WTC11 (cell line): ENCODE measurements at regions not wholly inside any gene's neighbourhood (a gene's known extent, or its start where the extent isn't known, plus 50 kb on each side); places are given as distances from the start of the nearest gene placed in this dataset.

Source experiments
- ATAC-seq: fragments of 200-7000 bp; cut with Tn5 transposase; 2 replicates; pipeline ENCODE4 v1.10.0; 2021; ENCODE audit warnings: mild to moderate bottlenecking, moderate library complexity
- CTCF ChIA-PET: fragments of 300-600 bp; sonication (Branson Sonifier 250); formaldehyde crosslinking; loops from one replicate; lab custom pipeline; 2021; ENCODE audit warnings: antibody characterized with exemption; lab: Charles Lee
- POLR2A ChIA-PET: fragments of 350-600 bp; sonication (Branson Sonifier 250); formaldehyde crosslinking; loops from one replicate; lab custom pipeline; 2021; ENCODE audit warnings: antibody characterized with exemption; lab: Charles Lee
- DNase-seq: peaks from one replicate; pipeline ENCODE4 v3.0.0; 2021; ENCODE audit warnings: low spot score
- H3K27ac Mint-ChIP-seq: 2 replicates; pipeline ENCODE4 v1.8.0; 2021; ENCODE audit warnings: mixed read lengths
- H3K27me3 Mint-ChIP-seq: 2 replicates; pipeline ENCODE4 v1.8.0; 2021; ENCODE audit warnings: low read depth, mild to moderate bottlenecking, moderate library complexity, mixed read lengths
- H3K36me3 Mint-ChIP-seq: 2 replicates; pipeline ENCODE4 v1.8.0; 2021; ENCODE audit warnings: mixed read lengths
- H3K4me1 Mint-ChIP-seq: 2 replicates; pipeline ENCODE4 v1.8.0; 2022; ENCODE audit warnings: mixed read lengths
- H3K4me3 Mint-ChIP-seq: 2 replicates; pipeline ENCODE4 v1.8.0; 2021; ENCODE audit warnings: mild to moderate bottlenecking, moderate library complexity, mixed read lengths
- H3K9me3 Mint-ChIP-seq: 2 replicates; pipeline ENCODE4 v1.8.0; 2021; ENCODE audit warnings: mixed read lengths
- ELF4 ChIP-seq: sonication (generic); formaldehyde crosslinking; IDR thresholded peaks from 2 replicates; pipeline ENCODE4 v1.8.1; 2022; ENCODE audit warnings: low read depth, mild to moderate bottlenecking, moderate library complexity, missing genetic modification reagents
- EMX1 ChIP-seq: fragments of 250-450 bp; sonication (Bioruptor Pico); IDR thresholded peaks from 2 replicates; pipeline ENCODE4 v1.8.0; 2021; ENCODE audit warnings: mild to moderate bottlenecking
- ERG ChIP-seq: fragments of 250-450 bp; sonication (Bioruptor Pico); IDR thresholded peaks from 2 replicates; pipeline ENCODE4 v1.8.0; 2021; ENCODE audit warnings: mild to moderate bottlenecking
- ESRRA ChIP-seq: sonication (generic); formaldehyde crosslinking; IDR thresholded peaks from 2 replicates; pipeline ENCODE4 v1.8.1; 2022; ENCODE audit warnings: mild to moderate bottlenecking, missing genetic modification reagents, borderline replicate concordance
- ETV6 ChIP-seq: sonication (generic); formaldehyde crosslinking; IDR thresholded peaks from 2 replicates; pipeline ENCODE4 v1.8.1; 2022; ENCODE audit warnings: mild to moderate bottlenecking, missing genetic modification reagents
- KAT7 ChIP-seq: sonication (generic); formaldehyde crosslinking; IDR thresholded peaks from 2 replicates; pipeline ENCODE4 v1.8.1; 2023; ENCODE audit warnings: missing genetic modification reagents, mild to moderate bottlenecking, borderline replicate concordance
- NFE2L1 ChIP-seq: sonication (generic); formaldehyde crosslinking; IDR thresholded peaks from 2 replicates; pipeline ENCODE4 v1.8.1; 2023; ENCODE audit warnings: missing genetic modification reagents
- NR2C2 ChIP-seq: sonication (generic); formaldehyde crosslinking; IDR thresholded peaks from 2 replicates; pipeline ENCODE4 v1.8.0; 2022; ENCODE audit warnings: mild to moderate bottlenecking, missing genetic modification reagents
- OVOL2 ChIP-seq: fragments of 250-450 bp; sonication (Bioruptor Pico); IDR thresholded peaks from 2 replicates; pipeline ENCODE4 v1.9.0; 2021; ENCODE audit warnings: mild to moderate bottlenecking, borderline replicate concordance
- RELA ChIP-seq: sonication (generic); formaldehyde crosslinking; IDR thresholded peaks from 2 replicates; pipeline ENCODE4 v1.8.1; 2022; ENCODE audit warnings: missing genetic modification reagents, mild to moderate bottlenecking, borderline replicate concordance
- SOX15 ChIP-seq: fragments of 250-450 bp; sonication (Bioruptor Pico); IDR thresholded peaks from 2 replicates; pipeline ENCODE4 v1.9.0; 2021; ENCODE audit warnings: mild to moderate bottlenecking
- ZBTB21 ChIP-seq: sonication (generic); formaldehyde crosslinking; IDR thresholded peaks from 2 replicates; pipeline ENCODE4 v1.8.1; 2023; ENCODE audit warnings: mild to moderate bottlenecking, missing genetic modification reagents, borderline replicate concordance
- ZNF121 ChIP-seq: sonication (generic); formaldehyde crosslinking; IDR thresholded peaks from 2 replicates; pipeline ENCODE4 v1.8.0; 2023; ENCODE audit warnings: missing genetic modification reagents
- ZNF138 ChIP-seq: sonication (generic); formaldehyde crosslinking; conservative IDR thresholded peaks from 2 replicates; pipeline ENCODE4 v1.8.1; 2022; ENCODE audit warnings: mild to moderate bottlenecking, moderate library complexity, missing genetic modification reagents
- ZNF219 ChIP-seq: sonication (generic); formaldehyde crosslinking; IDR thresholded peaks from 2 replicates; pipeline ENCODE4 v1.8.0; 2023; ENCODE audit warnings: missing genetic modification reagents, mild to moderate bottlenecking, borderline replicate concordance
- ZNF512 ChIP-seq: sonication (generic); formaldehyde crosslinking; IDR thresholded peaks from 2 replicates; pipeline ENCODE4 v1.8.1; 2022; ENCODE audit warnings: missing genetic modification reagents, borderline replicate concordance
- ZSCAN18 ChIP-seq: fragments of 250-450 bp; sonication (Bioruptor Pico); IDR thresholded peaks from 2 replicates; pipeline ENCODE4 v2.1.2; 2022; ENCODE audit warnings: mild to moderate bottlenecking, moderate library complexity
- TF ChIP-seq, protein P1 (sequence below): fragments of 200-600 bp; IDR thresholded peaks from 2 replicates; pipeline ENCODE4 v1.8.0; 2022; ENCODE audit warnings: antibody characterized with exemption
- TF ChIP-seq, protein P2 (sequence below): sonication (generic); formaldehyde crosslinking; IDR thresholded peaks from 2 replicates; pipeline ENCODE4 v1.8.1; 2023; ENCODE audit warnings: mild to moderate bottlenecking, moderate library complexity, missing genetic modification reagents

DNA sequence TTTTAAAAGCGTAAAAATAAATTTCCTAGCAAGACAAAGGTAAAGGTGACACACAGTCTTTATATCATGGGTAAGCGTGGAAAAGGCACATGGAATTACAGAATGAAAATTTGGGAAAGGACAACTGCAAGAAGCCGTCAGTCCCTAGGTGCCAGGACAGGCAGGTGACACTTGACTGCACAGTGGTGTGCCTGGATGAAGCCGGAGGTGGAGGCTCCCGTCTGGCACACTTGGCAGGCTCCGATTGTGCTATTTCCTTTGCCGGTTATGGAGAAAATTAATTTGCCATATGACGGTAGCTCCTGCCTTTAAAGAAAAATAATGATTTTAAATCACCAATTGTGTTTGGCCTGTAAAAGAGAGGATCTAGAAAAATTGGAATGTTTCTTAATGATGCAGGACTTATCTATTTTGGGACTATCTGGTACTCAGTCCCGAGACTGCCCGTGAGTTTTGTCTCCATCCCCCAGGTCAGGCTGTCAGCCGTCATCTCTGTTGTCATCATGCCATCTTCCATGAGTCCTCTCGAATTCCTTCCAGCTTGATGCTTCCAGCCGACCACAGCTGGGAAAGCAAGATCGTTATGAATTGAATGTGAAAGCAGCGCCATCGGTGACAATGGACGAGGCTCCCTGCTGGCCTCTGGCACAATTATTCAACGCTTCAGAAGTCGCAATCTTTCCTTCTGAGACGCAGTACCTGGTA lies 56.2 kb upstream of the MGMT start:
- H3K36me3 Mint-ChIP-seq = no peaks in the 10 kb centered on the region
- no peak for DNase-seq
- H3K27me3 Mint-ChIP-seq = no peaks in the 10 kb centered on the region
- no peaks in the 10 kb centered on the region for H3K9me3 Mint-ChIP-seq
- ChIA-PET POLR2A (no interaction called here), CTCF (interaction anchor here (0.6 kb wide), 1 partner anchor 335 kb away, joined by 3 read pairs; no protein-coding TSS in a partner anchor)
- TF ChIP-seq ZBTB21 (CRISPR knock-in tag) (no peak), NFE2L1 (CRISPR knock-in tag) (no peak), ZNF121 (CRISPR knock-in tag) (no peak), ETV6 (CRISPR knock-in tag) (no peak), ZNF512 (CRISPR knock-in tag) (no peak), ELF4 (CRISPR knock-in tag) (no peak), OVOL2 (CRISPR knock-in tag) (no peak)
- TF ChIP-seq, protein P1, sequence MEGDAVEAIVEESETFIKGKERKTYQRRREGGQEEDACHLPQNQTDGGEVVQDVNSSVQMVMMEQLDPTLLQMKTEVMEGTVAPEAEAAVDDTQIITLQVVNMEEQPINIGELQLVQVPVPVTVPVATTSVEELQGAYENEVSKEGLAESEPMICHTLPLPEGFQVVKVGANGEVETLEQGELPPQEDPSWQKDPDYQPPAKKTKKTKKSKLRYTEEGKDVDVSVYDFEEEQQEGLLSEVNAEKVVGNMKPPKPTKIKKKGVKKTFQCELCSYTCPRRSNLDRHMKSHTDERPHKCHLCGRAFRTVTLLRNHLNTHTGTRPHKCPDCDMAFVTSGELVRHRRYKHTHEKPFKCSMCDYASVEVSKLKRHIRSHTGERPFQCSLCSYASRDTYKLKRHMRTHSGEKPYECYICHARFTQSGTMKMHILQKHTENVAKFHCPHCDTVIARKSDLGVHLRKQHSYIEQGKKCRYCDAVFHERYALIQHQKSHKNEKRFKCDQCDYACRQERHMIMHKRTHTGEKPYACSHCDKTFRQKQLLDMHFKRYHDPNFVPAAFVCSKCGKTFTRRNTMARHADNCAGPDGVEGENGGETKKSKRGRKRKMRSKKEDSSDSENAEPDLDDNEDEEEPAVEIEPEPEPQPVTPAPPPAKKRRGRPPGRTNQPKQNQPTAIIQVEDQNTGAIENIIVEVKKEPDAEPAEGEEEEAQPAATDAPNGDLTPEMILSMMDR = no peak
- no peak for ATAC-seq
- H3K27ac Mint-ChIP-seq = no peak overlapping the region
- H3K4me1 Mint-ChIP-seq = peaks cover 12% of the 10 kb centered on the region; the same call in 1 of the 2 replicates
- H3K4me3 Mint-ChIP-seq = no peak overlapping the region

GRCh38 chr10:129411393-129411705 lies 55.7 kb upstream of the MGMT start:
- Mint-ChIP-seq H3K4me1 (peaks cover 12% of the 10 kb centered on the region; the same call in 1 of the 2 replicates), H3K36me3 (no peaks in the 10 kb centered on the region), H3K27ac (no peak overlapping the region), H3K27me3 (no peaks in the 10 kb centered on the region), H3K9me3 (no peaks in the 10 kb centered on the region), H3K4me3 (no peak overlapping the region)
- TF ChIP-seq SOX15 (CRISPR knock-in tag) (no peak), NR2C2 (CRISPR knock-in tag) (no peak), ZBTB21 (CRISPR knock-in tag) (no peak), ELF4 (CRISPR knock-in tag) (no peak), EMX1 (CRISPR knock-in tag) (no peak), ERG (CRISPR knock-in tag) (no peak), ZNF219 (CRISPR knock-in tag) (no peak), ESRRA (CRISPR knock-in tag) (no peak), ZNF138 (no peak), RELA (CRISPR knock-in tag) (no peak), KAT7 (CRISPR knock-in tag) (no peak), ZSCAN18 (CRISPR knock-in tag) (no peak)
- TF ChIP-seq, protein P2, sequence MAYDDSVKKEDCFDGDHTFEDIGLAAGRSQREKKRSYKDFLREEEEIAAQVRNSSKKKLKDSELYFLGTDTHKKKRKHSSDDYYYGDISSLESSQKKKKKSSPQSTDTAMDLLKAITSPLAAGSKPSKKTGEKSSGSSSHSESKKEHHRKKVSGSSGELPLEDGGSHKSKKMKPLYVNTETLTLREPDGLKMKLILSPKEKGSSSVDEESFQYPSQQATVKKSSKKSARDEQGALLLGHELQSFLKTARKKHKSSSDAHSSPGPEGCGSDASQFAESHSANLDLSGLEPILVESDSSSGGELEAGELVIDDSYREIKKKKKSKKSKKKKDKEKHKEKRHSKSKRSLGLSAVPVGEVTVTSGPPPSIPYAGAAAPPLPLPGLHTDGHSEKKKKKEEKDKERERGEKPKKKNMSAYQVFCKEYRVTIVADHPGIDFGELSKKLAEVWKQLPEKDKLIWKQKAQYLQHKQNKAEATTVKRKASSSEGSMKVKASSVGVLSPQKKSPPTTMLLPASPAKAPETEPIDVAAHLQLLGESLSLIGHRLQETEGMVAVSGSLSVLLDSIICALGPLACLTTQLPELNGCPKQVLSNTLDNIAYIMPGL (CRISPR knock-in tag) = no peak
- no peak for DNase-seq
- no peak for ATAC-seq
- POLR2A ChIA-PET = no interaction called here
- CTCF ChIA-PET = interaction anchor here (0.6 kb wide), 1 partner anchor 334 kb away, joined by 3 read pairs; no protein-coding TSS in a partner anchor
